GM12878 (cell line): ENCODE measurements at regions not wholly inside any gene's neighbourhood (a gene's known extent, or its start where the extent isn't known, plus 50 kb on each side); places are given as distances from the start of the nearest gene placed in this dataset.

ENCODE experiments used
- ATAC-seq: fragments of 200-7000 bp; cut with Tn5 transposase; 3 replicates; pipeline ENCODE4 v1.9.1; 2020; ENCODE audit warnings: mild to moderate bottlenecking, moderate library complexity
- BruUV-seq: library from RNA; stranded (reverse); fragments of 400-500 nt; replicated peaks from 2 replicates; lab custom pipeline; 2021; lab: Mats Ljungman, UMichigan
- CTCF ChIA-PET: fragments of 300-600 bp; sonication (Branson Sonifier 250); formaldehyde crosslinking; extraction: SDS; loops from one replicate; lab custom pipeline; 2021; ENCODE audit warnings: inconsistent platforms; lab: Yijun Ruan, JAX
- POLR2A ChIA-PET: fragments of 350-600 bp; formaldehyde crosslinking; extraction: SDS; loops from one replicate; lab custom pipeline; 2021; ENCODE audit warnings: inconsistent platforms; lab: Charles Lee
- RAD21 ChIA-PET: fragments of 300-600 bp; sonication (Branson Sonifier 250); formaldehyde crosslinking; loops from one replicate; lab custom pipeline; 2023; ENCODE audit warnings: antibody characterized with exemption; ENCODE audit not compliant: unreplicated experiment; lab: Charles Lee
- SMC1A ChIA-PET: fragments of 300-600 bp; sonication (Branson Sonifier 250); formaldehyde crosslinking; loops from one replicate; lab custom pipeline; 2023; ENCODE audit not compliant: unreplicated experiment, uncharacterized antibody; lab: Charles Lee
- DNase-seq: peaks from one replicate; pipeline ENCODE4 v3.0.0-alpha.2; 2011; ENCODE audit warnings: low read depth, low spot score
- FAIRE-seq: peaks from 3 replicates; lab custom pipeline; 2011; peaks lifted over from hg19 to GRCh38; lab: Jason Lieb, UNC
- H2AFZ ChIP-seq: 2 replicates; pipeline ENCODE4 v1.6.0; 2011; ENCODE audit warnings: low read depth, low read length, control low read depth; ENCODE audit not compliant: control insufficient read depth
- H3K27ac ChIP-seq: 2 replicates; pipeline ENCODE4 v1.5.1; 2011; ENCODE audit warnings: control low read depth; ENCODE audit not compliant: control insufficient read depth, insufficient read depth
- H3K27me3 ChIP-seq, 2 experiments: replicated peaks in 1 of 2; 2 replicates each; pipeline versions ENCODE4 v1.6.0 to v1.6.1; 2011; ENCODE audit warnings: low read length in 1 of 2; ENCODE audit not compliant: control insufficient read depth in 2 of 2, insufficient read depth in 2 of 2
- H3K36me3 ChIP-seq, 2 experiments: 2 replicates each; pipeline ENCODE4 v1.5.1; 2011; ENCODE audit warnings: low read length in 1 of 2; ENCODE audit not compliant: control insufficient read depth in 2 of 2, insufficient read depth in 2 of 2
- H3K4me1 ChIP-seq: 2 replicates; pipeline ENCODE4 v1.6.1; 2011; ENCODE audit warnings: mild to moderate bottlenecking, low read length, moderate library complexity, mixed read lengths; ENCODE audit not compliant: control insufficient read depth, insufficient read depth
- H3K4me2 ChIP-seq: 2 replicates; pipeline ENCODE4 v1.6.0; 2011; ENCODE audit warnings: control low read depth; ENCODE audit not compliant: control insufficient read depth, insufficient read depth
- H3K4me3 ChIP-seq: fragments of 200-600 bp; sonication (generic); 2 replicates; pipeline ENCODE4 v1.5.1; 2016
- H3K79me2 ChIP-seq: 2 replicates; pipeline ENCODE4 v1.6.0; 2011; ENCODE audit warnings: low read length; ENCODE audit not compliant: control insufficient read depth, insufficient read depth
- H3K9ac ChIP-seq: 2 replicates; pipeline ENCODE4 v1.8.0; 2011; ENCODE audit warnings: low read length, control low read depth, mixed read lengths; ENCODE audit not compliant: control insufficient read depth, insufficient read depth
- H3K9me3 ChIP-seq: replicated peaks from 3 replicates; pipeline ENCODE4 v1.5.1; 2011; ENCODE audit warnings: mild to moderate bottlenecking, low read length; ENCODE audit not compliant: control insufficient read depth, insufficient read depth
- H4K20me1 ChIP-seq: 2 replicates; pipeline ENCODE4 v1.6.0; 2011; ENCODE audit not compliant: control insufficient read depth, insufficient read depth
- ATF2 ChIP-seq: IDR thresholded peaks from 2 replicates; pipeline ENCODE4 v1.6.1; 2012; ENCODE audit warnings: low read length, inconsistent platforms
- BMI1 ChIP-seq: fragments of 450-650 bp; IDR thresholded peaks from 2 replicates; pipeline ENCODE4 v1.6.1; 2016; ENCODE audit warnings: mild to moderate bottlenecking, moderate library complexity, borderline replicate concordance
- CBX3 ChIP-seq: fragments of 200-600 bp; sonication (generic); IDR thresholded peaks from 2 replicates; pipeline ENCODE4 v1.6.1; 2016; ENCODE audit warnings: low read depth, borderline replicate concordance
- CBX5 ChIP-seq: sonication (generic); IDR thresholded peaks from 2 replicates; pipeline ENCODE4 v1.6.1; 2016; ENCODE audit warnings: low read depth, moderate library complexity, mild to moderate bottlenecking, inconsistent platforms
- CREM ChIP-seq: IDR thresholded peaks from 2 replicates; pipeline ENCODE4 v1.6.1; 2014; ENCODE audit warnings: antibody characterized with exemption, low read depth
- E4F1 ChIP-seq: fragments of 450-650 bp; IDR thresholded peaks from 2 replicates; pipeline ENCODE4 v1.6.1; 2018; ENCODE audit warnings: borderline replicate concordance, mild to moderate bottlenecking; ENCODE audit not compliant: partially characterized antibody
- EZH2 ChIP-seq: IDR thresholded peaks from 2 replicates; pipeline ENCODE4 v1.6.1; 2012; ENCODE audit warnings: low read depth, mild to moderate bottlenecking, control low read depth, inconsistent platforms, low read length, borderline replicate concordance; ENCODE audit not compliant: control insufficient read depth
- GATAD2B ChIP-seq: fragments of 450-650 bp; conservative IDR thresholded peaks from 2 replicates; pipeline ENCODE4 v1.6.1; 2017; ENCODE audit warnings: low read depth, mild to moderate bottlenecking, moderate library complexity
- IKZF1 ChIP-seq: fragments of 450-650 bp; conservative IDR thresholded peaks from 2 replicates; pipeline ENCODE4 v1.6.1; 2017; ENCODE audit warnings: antibody characterized with exemption, mild to moderate bottlenecking
- IRF3 ChIP-seq: fragments of 450-650 bp; IDR thresholded peaks from 2 replicates; pipeline ENCODE4 v1.6.1; 2014; ENCODE audit warnings: mild to moderate bottlenecking
- LARP7 ChIP-seq: fragments of 450-650 bp; IDR thresholded peaks from 2 replicates; pipeline ENCODE4 v1.6.1; 2017; ENCODE audit warnings: mild to moderate bottlenecking
- NR2C2 ChIP-seq: IDR thresholded peaks from 2 replicates; pipeline ENCODE4 v1.6.1; 2011; ENCODE audit warnings: borderline replicate concordance, low read depth; ENCODE audit not compliant: control insufficient read depth, insufficient read length
- RAD51 ChIP-seq: fragments of 450-650 bp; IDR thresholded peaks from 2 replicates; pipeline ENCODE4 v1.6.1; 2016; ENCODE audit warnings: moderate library complexity, mild to moderate bottlenecking, inconsistent platforms
- RUNX3 ChIP-seq: IDR thresholded peaks from 2 replicates; pipeline ENCODE4 v1.6.1; 2012; ENCODE audit warnings: low read length, inconsistent platforms
- SP1 ChIP-seq: IDR thresholded peaks from one replicate; pipeline ENCODE4 v1.6.1; 2011; ENCODE audit warnings: low read depth, low read length
- SREBF2 ChIP-seq: IDR thresholded peaks from 2 replicates; pipeline ENCODE4 v1.6.1; 2012; ENCODE audit warnings: mild to moderate bottlenecking, low read length
- SUPT20H ChIP-seq: IDR thresholded peaks from 2 replicates; pipeline ENCODE4 v1.6.1; 2011; ENCODE audit warnings: low read depth, mild to moderate bottlenecking, low read length, moderate library complexity, borderline replicate concordance; ENCODE audit not compliant: control insufficient read depth
- TAF1 ChIP-seq: IDR thresholded peaks from 2 replicates; pipeline ENCODE4 v1.6.1; 2011; ENCODE audit warnings: mild to moderate bottlenecking, low read depth, low read length, borderline replicate concordance
- TCF12 ChIP-seq: IDR thresholded peaks from 2 replicates; pipeline ENCODE4 v1.6.1; 2011; ENCODE audit warnings: low read depth, mild to moderate bottlenecking, low read length
- ZNF384 ChIP-seq: IDR thresholded peaks from 2 replicates; pipeline ENCODE4 v1.6.1; 2012; ENCODE audit warnings: low read depth, mild to moderate bottlenecking, low read length, improper control_type of control experiment, borderline replicate concordance
- WGBS: methylation state at CpG from one replicate; pipeline ENCODE4 v1.1.6; 2016; ENCODE audit warnings: low lambda C conversion rate; ENCODE audit not compliant: insufficient replicate concordance, insufficient coverage; ENCODE audit errors: missing lambda C conversion rate; 5-methylcytosine and 5-hydroxymethylcytosine counted together
- in situ Hi-C: fragments of 300-500 bp; cut with MboI; formaldehyde crosslinking; loops from 9 replicates; pipeline ENCODE4 v1.14.3; 2018; ENCODE audit warnings: mixed read lengths
- intact Hi-C: fragments of 100-400 bp; cut with micrococcal nuclease; formaldehyde crosslinking; loops from one replicate; pipeline ENCODE4 v1.14.2; 2022; ENCODE audit not compliant: unreplicated experiment

GRCh38 chr12:75711271-75711670, 199.9 kb upstream of the KRR1 start (continued):
- TF ChIP-seq E4F1 (no peak), IKZF1 (no peak), TCF12 (no peak), EZH2 (no peak)

GRCh38 chr12:75710361-75711069, 199.1 kb upstream of the KRR1 start:
- Histone ChIP-seq H3K27ac (no peak overlapping the region), H3K4me2 (no peak overlapping the region), H3K9ac (no peak overlapping the region), H3K27me3 (no peaks in the 10 kb centered on the region), H3K9me3 (no peaks in the 10 kb centered on the region), H3K36me3 (no peaks in the 10 kb centered on the region), H3K4me3 (no peak overlapping the region), H3K79me2 (no peaks in the 10 kb centered on the region), H3K4me1 (no peaks in the 10 kb centered on the region), H2AFZ (no peak overlapping the region), H4K20me1 (no peaks in the 10 kb centered on the region)
- ChIA-PET RAD21 (interaction anchor here (1.1 kb wide), 1 partner anchor 9 kb away, joined by 3 read pairs; no protein-coding TSS in a partner anchor), SMC1A (interaction anchor here (0.9 to 2.3 kb wide), 4 partner anchors 9 to 327 kb away, joined by 3 to 7 read pairs (median 4); no protein-coding TSS in a partner anchor), CTCF (interaction anchor here (0.7 to 1.3 kb wide), 4 partner anchors 9 to 364 kb away, joined by 3 to 5 read pairs (median 4); no protein-coding TSS in a partner anchor), POLR2A (interaction anchor here (1.4 kb wide), 1 partner anchor 15 kb away, joined by 4 read pairs; no protein-coding TSS in a partner anchor)
- BruUV-seq = no TSS peak
- 34% methylated on average over 2 of the region's 2 CpGs for WGBS
- intact Hi-C loops = no loop called here
- FAIRE-seq (no peak), DNase-seq (no peak), ATAC-seq (no peak)
- in situ Hi-C loops = no loop called here
- TF ChIP-seq NR2C2 (no peak), CBX3 (no peak), CREM (no peak), RAD51 (no peak), TAF1 (no peak), LARP7 (no peak), IRF3 (no peak), SREBF2 (no peak), ZNF384 (no peak), ATF2 (no peak), SP1 (no peak), CBX5 (no peak), BMI1 (no peak), GATAD2B (no peak), SUPT20H (no peak), RUNX3 (no peak)
